ENCODE measurements at regions not wholly inside any gene's neighbourhood (a gene's known extent, or its start where the extent isn't known, plus 50 kb on each side); places are given as distances from the start of the nearest gene placed in this dataset.
A peak's percentile ranks its signal among the peaks of the same experiment; 100 is the strongest.

GRCh38 chr12:98439471-98439951, 75.9 kb upstream of the TMPO start:
- Histone ChIP-seq H3K9me3 (no peaks in the 10 kb centered on the region), H3K4me3 (no peak overlapping the region), H3K27ac (no peak overlapping the region), H3K27me3 (replicated peaks; ENCODE audit: insufficient read depth) (no peaks in the 10 kb centered on the region), H3K36me3 (no peaks in the 10 kb centered on the region), H3K4me1 (replicated peaks) (no peaks in the 10 kb centered on the region)
- WGBS = 50% methylated on average over 3 of the region's 3 CpGs
- intact Hi-C loops (cut with DNase I) = no loop called here
- TF ChIP-seq POLR2A (IDR thresholded peaks at IDR 0.05) (no peak), CTCF (IDR thresholded peaks at IDR 0.05) (no peak), POLR2AphosphoS5 (IDR thresholded peaks at IDR 0.05) (no peak)
- no peak for DNase-seq (ENCODE audit: low spot score)

GRCh38 chr12:98439981-98440581, 75.3 kb upstream of the TMPO start:
- H3K27me3 ChIP-seq (replicated peaks; ENCODE audit: insufficient read depth) = no peaks in the 10 kb centered on the region
- H3K36me3 ChIP-seq = no peaks in the 10 kb centered on the region
- no peaks in the 10 kb centered on the region for H3K9me3 ChIP-seq
- H3K4me1 ChIP-seq (replicated peaks) = no peaks in the 10 kb centered on the region
- intact Hi-C loops (cut with DNase I) = no loop called here
- no peak overlapping the region for H3K4me3 ChIP-seq
- DNase-seq (ENCODE audit: low spot score) = no peak
- no peak overlapping the region for H3K27ac ChIP-seq
- TF ChIP-seq POLR2A (IDR thresholded peaks at IDR 0.05) (no peak), POLR2AphosphoS5 (IDR thresholded peaks at IDR 0.05) (peak; percentile 20)
- WGBS = 26% methylated on average over 4 of the region's 4 CpGs

- H3K9me3 ChIP-seq = no peaks in the 10 kb centered on the region
- no peaks in the 10 kb centered on the region for H3K36me3 ChIP-seq
- no peak overlapping the region for H3K4me3 ChIP-seq
- intact Hi-C loops (cut with DNase I) = no loop called here
- H3K27me3 ChIP-seq (replicated peaks; ENCODE audit: insufficient read depth) = no peaks in the 10 kb centered on the region
- no peak for TF ChIP-seq POLR2A (IDR thresholded peaks at IDR 0.05)
- TF ChIP-seq POLR2AphosphoS5 (IDR thresholded peaks at IDR 0.05) = no peak
- TF ChIP-seq CTCF (IDR thresholded peaks at IDR 0.05) = no peak
- 50% methylated on average over 1 of the region's 1 CpG for WGBS
- H3K4me1 ChIP-seq (replicated peaks) = no peaks in the 10 kb centered on the region
- H3K27ac ChIP-seq = no peak overlapping the region
- DNase-seq (ENCODE audit: low spot score) = no peak
Measured at GRCh38 chr12:98446060-98446459, 69.3 kb upstream of the TMPO start.

- TF ChIP-seq CTCF (IDR thresholded peaks at IDR 0.05) = no peak
- no peak for TF ChIP-seq POLR2AphosphoS5 (IDR thresholded peaks at IDR 0.05)
- TF ChIP-seq POLR2A (IDR thresholded peaks at IDR 0.05) = no peak
- H3K4me1 ChIP-seq (replicated peaks) = no peaks in the 10 kb centered on the region
- DNase-seq (ENCODE audit: low spot score) = no peak
- no peaks in the 10 kb centered on the region for H3K36me3 ChIP-seq
- intact Hi-C loops (cut with DNase I) = no loop called here
- no peak overlapping the region for H3K4me3 ChIP-seq
- H3K27ac ChIP-seq = no peak overlapping the region
- no peaks in the 10 kb centered on the region for H3K27me3 ChIP-seq (replicated peaks; ENCODE audit: insufficient read depth)
- WGBS = 7% methylated on average over 1 of the region's 1 CpG
- no peaks in the 10 kb centered on the region for H3K9me3 ChIP-seq
Measured at GRCh38 chr12:98446682-98447081, 68.7 kb upstream of the TMPO start.

GRCh38 chr12:98449584-98449983, 65.8 kb upstream of the TMPO start:
- no peaks in the 10 kb centered on the region for H3K36me3 ChIP-seq
- no peak for DNase-seq (ENCODE audit: low spot score)
- H3K27ac ChIP-seq = no peak overlapping the region
- H3K4me1 ChIP-seq (replicated peaks) = no peaks in the 10 kb centered on the region
- intact Hi-C loops (cut with DNase I) = no loop called here
- WGBS = 96% methylated on average over 3 of the region's 3 CpGs
- no peaks in the 10 kb centered on the region for H3K9me3 ChIP-seq
- TF ChIP-seq CTCF (IDR thresholded peaks at IDR 0.05) = no peak
- TF ChIP-seq POLR2A (IDR thresholded peaks at IDR 0.05) = no peak
- no peak for TF ChIP-seq POLR2AphosphoS5 (IDR thresholded peaks at IDR 0.05)
- H3K4me3 ChIP-seq = no peak overlapping the region
- no peaks in the 10 kb centered on the region for H3K27me3 ChIP-seq (replicated peaks; ENCODE audit: insufficient read depth)
